ENCODE measurements at regions not wholly inside any gene's neighbourhood (a gene's known extent, or its start where the extent isn't known, plus 50 kb on each side); places are given as distances from the start of the nearest gene placed in this dataset.

GRCh38 chr4:18389115-18389514, 367.6 kb upstream of the LCORL start:
- TF ChIP-seq EZH2 (IDR thresholded peaks at IDR 0.05; ENCODE audit: borderline replicate concordance, low read depth, low read length, severe bottlenecking) (no peak), JUN (IDR thresholded peaks at IDR 0.05; ENCODE audit: borderline replicate concordance, insufficient read depth, insufficient read length, low read depth) (no peak), POLR2A (IDR thresholded peaks at IDR 0.05; ENCODE audit: low read depth, low read length) (no peak), CTCF (IDR thresholded peaks at IDR 0.05; ENCODE audit: extremely low read depth in 1 of 2, insufficient read depth in 1 of 2, low read depth in 1 of 2, low read length in 2 of 2) (no peak), MAX (IDR thresholded peaks at IDR 0.05; ENCODE audit: insufficient read depth, insufficient read length) (no peak), POLR2AphosphoS5 (IDR thresholded peaks at IDR 0.05; ENCODE audit: insufficient read depth, low read depth, low read length) (no peak)

Measured in endothelial cell of umbilical vein (primary cell).